GM12891 (cell line): ENCODE measurements at regions not wholly inside any gene's neighbourhood (a gene's known extent, or its start where the extent isn't known, plus 50 kb on each side); places are given as distances from the start of the nearest gene placed in this dataset.

Source experiments
- PAX5 ChIP-seq: IDR thresholded peaks from 2 replicates; pipeline ENCODE4 v1.6.1; 2011; ENCODE audit warnings: low read length, moderate library complexity, mild to moderate bottlenecking; ENCODE audit not compliant: insufficient read depth, severe bottlenecking
- POLR2A ChIP-seq: IDR thresholded peaks from 2 replicates; pipeline ENCODE4 v1.6.1; 2011; ENCODE audit warnings: low read depth, low read length, control low read depth
- POLR2AphosphoS5 ChIP-seq: IDR thresholded peaks from 2 replicates; pipeline ENCODE4 v1.6.1; 2011; ENCODE audit warnings: low read depth, low read length, control low read depth
- POU2F2 ChIP-seq: IDR thresholded peaks from 2 replicates; pipeline ENCODE4 v1.6.1; 2011; ENCODE audit warnings: low read depth, mild to moderate bottlenecking, control low read depth, low read length, moderate library complexity
- SPI1 ChIP-seq: IDR thresholded peaks from 2 replicates; pipeline ENCODE4 v1.6.1; 2011; ENCODE audit warnings: low read depth, low read length, control low read depth
- TAF1 ChIP-seq: IDR thresholded peaks from 2 replicates; pipeline ENCODE4 v1.6.1; 2011; ENCODE audit warnings: low read depth, low read length, control low read depth

GRCh38 chr1:22245726-22246125 is 102.8 kb upstream of the WNT4 start:
- TF ChIP-seq POLR2AphosphoS5 (no peak), TAF1 (no peak), SPI1 (no peak), POLR2A (no peak), PAX5 (no peak), POU2F2 (no peak)
